ENCODE measurements at regions not wholly inside any gene's neighbourhood (a gene's known extent, or its start where the extent isn't known, plus 50 kb on each side); places are given as distances from the start of the nearest gene placed in this dataset.
"Not testable (repeated sequence)": the region's sequence is repeated elsewhere in the genome, so short reads cannot be mapped to it uniquely, and the experiment has no call there.

- Histone ChIP-seq H3K36me3 (no peaks in the 10 kb centered on the region), H3K27me3 (no peaks in the 10 kb centered on the region), H3K9me3 (no peaks in the 10 kb centered on the region), H3K4me3 (no peak overlapping the region), H3K4me1 (no peaks in the 10 kb centered on the region), H3K27ac (no peak overlapping the region)
- DNase-seq (no peak), ATAC-seq (no peak), FAIRE-seq (no peak)
- WGBS, 2 donors: 55 to 80% methylated on average over 2 of the region's 2 CpGs
- no peak for TF ChIP-seq CTCF (IDR thresholded peaks at IDR 0.05)
- intact Hi-C loops (cut with DNase I): no loop called here
These were observed 300.4 kb downstream of the DLEU7 start for GRCh38 chr13:50543141-50543540.

GRCh38 chr13:50543782-50544181 lies 299.7 kb downstream of the DLEU7 start:
- H3K36me3 ChIP-seq: no peaks in the 10 kb centered on the region
- no peak for ATAC-seq
- no peak for DNase-seq
- no peak for TF ChIP-seq CTCF (IDR thresholded peaks at IDR 0.05)
- no peak for FAIRE-seq
- H3K4me1 ChIP-seq: no peaks in the 10 kb centered on the region
- H3K9me3 ChIP-seq: no peaks in the 10 kb centered on the region
- intact Hi-C loops (cut with DNase I): no loop called here
- no peaks in the 10 kb centered on the region for H3K27me3 ChIP-seq
- no peak overlapping the region for H3K27ac ChIP-seq
- H3K4me3 ChIP-seq: no peak overlapping the region
- WGBS, 2 donors: 58 to 67% methylated on average over 6 of the region's 6 CpGs

GRCh38 chr13:50544211-50544610 lies 299.3 kb downstream of the DLEU7 start:
- Histone ChIP-seq H3K27me3 (no peaks in the 10 kb centered on the region), H3K9me3 (no peaks in the 10 kb centered on the region), H3K36me3 (no peaks in the 10 kb centered on the region), H3K27ac (no peak overlapping the region), H3K4me3 (no peak overlapping the region), H3K4me1 (no peaks in the 10 kb centered on the region)
- FAIRE-seq (no peak), DNase-seq (no peak), ATAC-seq (no peak)
- TF ChIP-seq CTCF (IDR thresholded peaks at IDR 0.05): no peak
- intact Hi-C loops (cut with DNase I): no loop called here
- 61 to 72% methylated on average over 3 of the region's 3 CpGs for WGBS, 2 donors

- H3K36me3 ChIP-seq; intact Hi-C loops (cut with DNase I); H3K4me3 ChIP-seq; FAIRE-seq; H3K27me3 ChIP-seq; ATAC-seq; H3K4me1 ChIP-seq; DNase-seq; H3K9me3 ChIP-seq; H3K27ac ChIP-seq: not testable (repeated sequence)
- no CpG with 5 or more reads among the region's 2 CpGs for WGBS, 2 donors
These were observed 296.3 kb downstream of the DLEU7 start for GRCh38 chr13:50547175-50547574.

GRCh38 chr13:50548586-50548985 lies 294.9 kb downstream of the DLEU7 start:
- Histone ChIP-seq H3K4me3 (no peak overlapping the region), H3K9me3 (no peaks in the 10 kb centered on the region), H3K4me1 (no peaks in the 10 kb centered on the region), H3K27ac (no peak overlapping the region), H3K27me3 (no peaks in the 10 kb centered on the region), H3K36me3 (no peaks in the 10 kb centered on the region)
- no peak for DNase-seq
- intact Hi-C loops (cut with DNase I): no loop called here
- TF ChIP-seq CTCF (IDR thresholded peaks at IDR 0.05): no peak
- 78 to 100% methylated on average over 2 of the region's 2 CpGs for WGBS, 2 donors
- ATAC-seq: no peak
- FAIRE-seq: no peak

Data from pancreas (tissue), 10 donors.